Loucy (cell line): ENCODE measurements at regions not wholly inside any gene's neighbourhood (a gene's known extent, or its start where the extent isn't known, plus 50 kb on each side); places are given as distances from the start of the nearest gene placed in this dataset.

ENCODE experiments used
- H2AFZ ChIP-seq: fragments of 200-600 bp; sonication (generic); 2 replicates; pipeline ENCODE4 v1.6.0; 2016; ENCODE audit warnings: antibody characterized with exemption, mild to moderate bottlenecking, low read length, moderate library complexity
- H3F3A ChIP-seq: fragments of 200-600 bp; 2 replicates; pipeline ENCODE4 v1.6.0; 2016; ENCODE audit warnings: antibody characterized with exemption, low read depth, mild to moderate bottlenecking
- H3K27me3 ChIP-seq: fragments of 200-600 bp; sonication (generic); 2 replicates; pipeline ENCODE4 v1.6.1; 2014; ENCODE audit warnings: low read length, mild to moderate bottlenecking; ENCODE audit not compliant: insufficient read depth, poor library complexity, severe bottlenecking
- H3K36me3 ChIP-seq: fragments of 200-600 bp; sonication (generic); 2 replicates; pipeline ENCODE4 v1.6.1; 2016; ENCODE audit warnings: low read length; ENCODE audit not compliant: insufficient read depth
- H3K4me1 ChIP-seq: fragments of 200-600 bp; sonication (generic); 2 replicates; pipeline ENCODE4 v1.5.1; 2014; ENCODE audit warnings: low read length, mild to moderate bottlenecking; ENCODE audit not compliant: insufficient read depth, poor library complexity, severe bottlenecking
- H3K4me2 ChIP-seq: fragments of 200-600 bp; sonication (generic); 2 replicates; pipeline ENCODE4 v1.6.0; 2014; ENCODE audit warnings: antibody characterized with exemption, low read length, low read depth, mild to moderate bottlenecking; ENCODE audit not compliant: poor library complexity, severe bottlenecking
- H3K4me3 ChIP-seq: fragments of 200-600 bp; sonication (generic); 2 replicates; pipeline ENCODE4 v1.5.1; 2014; ENCODE audit warnings: low read length, mild to moderate bottlenecking, mixed read lengths; ENCODE audit not compliant: poor library complexity, severe bottlenecking
- H3K79me2 ChIP-seq: fragments of 200-600 bp; sonication (generic); 2 replicates; pipeline ENCODE4 v1.6.1; 2014; ENCODE audit warnings: low read length; ENCODE audit not compliant: insufficient read depth
- H3K9ac ChIP-seq: fragments of 200-600 bp; sonication (generic); 2 replicates; pipeline ENCODE4 v1.6.0; 2014; ENCODE audit warnings: mild to moderate bottlenecking, low read depth, low read length, moderate library complexity; ENCODE audit not compliant: poor library complexity, severe bottlenecking
- H3K9me2 ChIP-seq: fragments of 200-600 bp; sonication (generic); replicated peaks from 2 replicates; pipeline ENCODE4 v1.6.1; 2016; ENCODE audit warnings: low read depth, low read length, mixed read lengths
- H3K9me3 ChIP-seq: fragments of 200-600 bp; sonication (generic); 2 replicates; pipeline ENCODE4 v1.6.1; 2014; ENCODE audit warnings: mild to moderate bottlenecking, antibody characterized with exemption, low read length, low read depth; ENCODE audit not compliant: insufficient read depth
- H4K20me1 ChIP-seq: fragments of 200-600 bp; sonication (generic); 2 replicates; pipeline ENCODE4 v1.6.0; 2014; ENCODE audit warnings: antibody characterized with exemption, low read length, mild to moderate bottlenecking; ENCODE audit not compliant: insufficient read depth, poor library complexity, severe bottlenecking
- CTCF ChIP-seq: fragments of 200-600 bp; sonication (generic); conservative IDR thresholded peaks from 2 replicates; pipeline ENCODE4 v1.5.1; 2014; ENCODE audit warnings: mild to moderate bottlenecking, antibody characterized with exemption, low read length
- EZH2phosphoT487 ChIP-seq: fragments of 200-600 bp; IDR thresholded peaks from 2 replicates; pipeline ENCODE4 v1.6.1; 2018; ENCODE audit warnings: antibody characterized with exemption, mild to moderate bottlenecking, moderate library complexity, borderline replicate concordance

- no peak for TF ChIP-seq EZH2phosphoT487
- no peak for TF ChIP-seq CTCF
- H3K9me2 ChIP-seq: no peaks in the 10 kb centered on the region; the same call in 1 of the 2 replicates
- no peaks in the 10 kb centered on the region for H3K4me1 ChIP-seq
Measured at GRCh38 chr14:80077262-80077661, 134.0 kb downstream of the DIO2 start.

GRCh38 chr14:80074900-80075574, 136.3 kb downstream of the DIO2 start:
- H4K20me1 ChIP-seq: no peaks in the 10 kb centered on the region
- no peaks in the 10 kb centered on the region; the same call in 1 of the 2 replicates for H3K9me2 ChIP-seq
- H3K4me3 ChIP-seq: no peak overlapping the region
- no peak for TF ChIP-seq EZH2phosphoT487
- TF ChIP-seq CTCF: no peak
- H3K9me3 ChIP-seq: peaks cover 6% of the 10 kb centered on the region; the same call in 1 of the 2 replicates
- no peaks in the 10 kb centered on the region for H3K79me2 ChIP-seq
- no peak overlapping the region for H3K4me2 ChIP-seq
- no peaks in the 10 kb centered on the region for H3K27me3 ChIP-seq
- H3K36me3 ChIP-seq: no peaks in the 10 kb centered on the region
- H3K9ac ChIP-seq: no peak overlapping the region
- H3F3A ChIP-seq: no peaks in the 10 kb centered on the region
- no peaks in the 10 kb centered on the region for H3K4me1 ChIP-seq
- no peak overlapping the region for H2AFZ ChIP-seq

More at GRCh38 chr14:80077262-80077661, 134.0 kb downstream of the DIO2 start:
- H3K4me3 ChIP-seq: no peak overlapping the region
- H3K9me3 ChIP-seq: 0 out of 2 replicates have a peak, but pooled peaks cover under 1% of the 10 kb centered on the region
- H3K36me3 ChIP-seq: no peaks in the 10 kb centered on the region
- no peaks in the 10 kb centered on the region for H3K27me3 ChIP-seq
- H4K20me1 ChIP-seq: no peaks in the 10 kb centered on the region
- no peaks in the 10 kb centered on the region for H3K79me2 ChIP-seq
- H3F3A ChIP-seq: no peaks in the 10 kb centered on the region
- H3K9ac ChIP-seq: no peak overlapping the region
- H2AFZ ChIP-seq: no peak overlapping the region
- no peak overlapping the region for H3K4me2 ChIP-seq

DNA sequence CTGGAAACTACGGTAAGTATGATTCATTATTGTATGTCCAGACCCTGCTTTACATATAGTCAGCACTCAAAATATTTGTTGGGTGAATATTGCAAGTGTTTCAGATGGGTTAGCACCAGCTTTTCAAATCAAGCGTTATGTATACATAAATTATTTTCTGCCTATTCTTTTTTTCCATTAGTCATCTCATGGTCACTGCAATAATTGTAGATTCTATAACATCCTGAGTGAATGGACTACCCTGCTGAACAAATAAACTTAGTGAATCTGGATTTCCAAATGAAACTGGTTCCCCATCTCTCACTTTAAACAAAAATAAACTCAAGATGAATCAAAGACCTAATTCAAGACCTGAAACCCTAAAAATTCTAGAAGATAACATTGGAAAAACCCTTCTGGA, 152.3 kb downstream of the DIO2 start:
- Histone ChIP-seq H2AFZ (no peak overlapping the region), H3K79me2 (no peaks in the 10 kb centered on the region), H3K4me3 (no peak overlapping the region), H3K9ac (no peak overlapping the region), H3K4me1 (no peaks in the 10 kb centered on the region), H3K4me2 (no peak overlapping the region), H3K9me2 (no peaks in the 10 kb centered on the region), H3K9me3 (no peaks in the 10 kb centered on the region), H4K20me1 (no peaks in the 10 kb centered on the region), H3K36me3 (no peaks in the 10 kb centered on the region), H3K27me3 (no peaks in the 10 kb centered on the region), H3F3A (no peaks in the 10 kb centered on the region)
- TF ChIP-seq EZH2phosphoT487: no peak
- no peak for TF ChIP-seq CTCF
